ENCODE measurements at regions not wholly inside any gene's neighbourhood (a gene's known extent, or its start where the extent isn't known, plus 50 kb on each side); places are given as distances from the start of the nearest gene placed in this dataset.

DNA sequence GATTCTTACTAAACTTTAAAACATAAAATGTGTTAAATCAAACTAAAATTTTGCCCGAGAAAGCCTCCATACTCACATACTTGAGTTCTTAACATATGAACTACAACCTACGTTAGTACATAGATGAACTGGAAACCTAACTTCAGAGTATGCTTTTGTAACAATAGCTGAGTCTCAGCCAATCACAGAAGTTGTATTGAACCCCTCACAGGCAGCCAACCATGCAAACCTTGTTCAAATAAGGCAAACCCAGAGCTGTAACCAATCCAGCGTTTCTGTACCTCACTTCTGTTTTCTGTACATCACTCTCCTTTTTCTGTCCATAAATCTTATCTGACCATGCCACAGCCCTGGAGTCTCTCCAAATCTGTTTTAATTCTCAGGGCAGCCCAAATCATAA lies 157.3 kb upstream of the COL1A2 start:
- no peak for TF ChIP-seq CTCF (conservative IDR thresholded peaks at IDR 0.05)
- no peak for TF ChIP-seq EZH2 (IDR thresholded peaks at IDR 0.05; ENCODE audit: low read depth)
